Lung (tissue), 11 donors: ENCODE measurements at regions not wholly inside any gene's neighbourhood (a gene's known extent, or its start where the extent isn't known, plus 50 kb on each side); places are given as distances from the start of the nearest gene placed in this dataset.

Experiments
- ATAC-seq: fragments of 200-7000 bp; cut with Tn5 transposase; one replicate; pipeline ENCODE4 v1.9.1; 2020; ENCODE audit warnings: moderate number of reproducible peaks; ENCODE audit not compliant: insufficient read depth, low FRiP score
- DNase-seq, 3 donors: peaks; one replicate each; pipeline ENCODE4 v3.0.0-alpha.2; 2013 to 2017
- H3K27ac ChIP-seq, 2 donors: one replicate each; pipeline ENCODE4 v1.5.1; 2013; ENCODE audit warnings: mild to moderate bottlenecking in 2 of 2, moderate library complexity in 2 of 2, control low read depth in 1 of 2, inconsistent platforms in 1 of 2, low read depth in 1 of 2, low read length in 1 of 2
- H3K27me3 ChIP-seq, 3 donors: one replicate each; pipeline ENCODE4 v1.5.1; 2013; ENCODE audit warnings: low read length in 2 of 3; ENCODE audit not compliant: control insufficient read depth in 3 of 3, insufficient read depth in 3 of 3
- H3K36me3 ChIP-seq, 4 donors: one replicate each; pipeline ENCODE4 v1.5.1; 2013; ENCODE audit warnings: low read length in 4 of 4, mild to moderate bottlenecking in 1 of 4, moderate library complexity in 1 of 4; ENCODE audit not compliant: control insufficient read depth in 4 of 4, insufficient read depth in 4 of 4
- H3K4me1 ChIP-seq, 5 donors: one replicate each; pipeline ENCODE4 v1.5.1; 2013; ENCODE audit warnings: low read length in 5 of 5, mild to moderate bottlenecking in 2 of 5, moderate library complexity in 1 of 5; ENCODE audit not compliant: control insufficient read depth in 5 of 5, insufficient read depth in 5 of 5
- H3K4me3 ChIP-seq: one replicate; pipeline ENCODE4 v1.5.1; 2013; ENCODE audit warnings: mild to moderate bottlenecking, control low read depth, moderate library complexity
- H3K9ac ChIP-seq, 2 donors: one replicate each; pipeline ENCODE4 v1.5.1; 2013; ENCODE audit warnings: low read length in 2 of 2, control low read depth in 1 of 2; ENCODE audit not compliant: insufficient read depth in 1 of 2
- H3K9me3 ChIP-seq, 4 donors: one replicate each; pipeline ENCODE4 v1.5.1; 2013; ENCODE audit warnings: low read length in 3 of 4, mild to moderate bottlenecking in 1 of 4, moderate library complexity in 1 of 4; ENCODE audit not compliant: control insufficient read depth in 4 of 4, insufficient read depth in 3 of 4
- CTCF ChIP-seq: IDR thresholded peaks from 2 replicates; pipeline ENCODE4 v1.5.1; 2012; ENCODE audit warnings: mild to moderate bottlenecking; ENCODE audit errors: control extremely low read depth, extremely low read depth
- WGBS, 2 donors: extraction: QIAGEN DNeasy Blood & Tissue Kit; methylation state at CpG; one replicate each; pipeline ENCODE4 v1.1.7; 2013; 5-methylcytosine and 5-hydroxymethylcytosine counted together
- donor health status: control.
- donor health status: control.
- donor health status: Bipolar disorder and iron deficiency.
- donor health status: healthy.
- donor health status: DM: yes; HTN: yes; CAD: no.

- TF ChIP-seq CTCF: no peak
- Histone ChIP-seq H3K27ac (no peak overlapping the region), H3K4me3 (no peak overlapping the region), H3K9me3 (no peaks in the 10 kb centered on the region), H3K9ac (no peak overlapping the region), H3K36me3 (no peaks in the 10 kb centered on the region), H3K4me1 (no peaks in the 10 kb centered on the region), H3K27me3 (peaks cover 0 to 4% (median 0%) of the 10 kb centered on the region in 3 donors)
- ATAC-seq (no peak), DNase-seq (no peak)
- WGBS, 2 donors: 90 to 91% methylated on average over 11 of the region's 11 CpGs
Measured at GRCh38 chr22:48478529-48479265, 1349.0 kb downstream of the BRD1 start.

GRCh38 chr22:48478124-48478523, 1349.5 kb downstream of the BRD1 start:
- no peaks in the 10 kb centered on the region for H3K4me1 ChIP-seq
- no peaks in the 10 kb centered on the region for H3K36me3 ChIP-seq
- no peak for TF ChIP-seq CTCF
- 85 to 88% methylated on average over 11 of the region's 11 CpGs for WGBS, 2 donors
- no peaks in the 10 kb centered on the region for H3K9me3 ChIP-seq
- H3K27me3 ChIP-seq: peaks cover 0 to 4% (median 0%) of the 10 kb centered on the region in 3 donors
- ATAC-seq: no peak
- no peak overlapping the region for H3K27ac ChIP-seq
- H3K4me3 ChIP-seq: no peak overlapping the region
- DNase-seq: no peak
- H3K9ac ChIP-seq: no peak overlapping the region

GRCh38 chr22:48477031-48477721, 1350.5 kb downstream of the BRD1 start:
- DNase-seq: no peak
- Histone ChIP-seq H3K27me3 (peaks cover 0 to 4% (median 0%) of the 10 kb centered on the region in 3 donors), H3K9me3 (no peaks in the 10 kb centered on the region), H3K4me3 (no peak overlapping the region), H3K4me1 (no peaks in the 10 kb centered on the region), H3K36me3 (no peaks in the 10 kb centered on the region), H3K27ac (no peak overlapping the region), H3K9ac (no peak overlapping the region)
- no peak for TF ChIP-seq CTCF
- ATAC-seq: no peak
- 89 to 91% methylated on average over 20 to 22 of the region's 22 CpGs for WGBS, 2 donors
